ENCODE measurements at regions not wholly inside any gene's neighbourhood (a gene's known extent, or its start where the extent isn't known, plus 50 kb on each side); places are given as distances from the start of the nearest gene placed in this dataset.

DNA sequence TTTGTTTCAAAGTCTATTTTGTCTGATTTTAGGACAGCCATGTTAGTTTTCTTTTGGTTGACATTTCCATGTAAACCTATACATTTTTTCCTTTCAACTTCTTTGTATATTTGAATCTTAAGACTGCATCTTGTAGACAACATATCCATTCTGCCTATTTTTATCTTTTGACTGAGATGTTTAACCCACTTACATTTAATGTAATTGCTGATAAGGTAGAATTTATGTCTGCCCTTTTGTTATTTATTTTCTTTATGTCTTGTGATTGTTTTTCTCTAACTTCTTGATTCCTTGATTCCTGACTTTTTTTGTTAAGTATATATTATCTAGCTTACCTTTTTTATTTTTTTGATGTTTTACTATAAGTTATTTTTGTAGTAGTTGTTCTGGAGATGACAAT lies 542.5 kb downstream of the SUCLG1 start:
- Histone ChIP-seq H3K36me3 (replicated peaks; ENCODE audit: insufficient read depth, low read depth) (no peaks in the 10 kb centered on the region), H3K27ac (no peak overlapping the region), H2AFZ (no peak overlapping the region), H3K4me2 (no peak overlapping the region), H3K4me1 (ENCODE audit: insufficient read depth) (no peaks in the 10 kb centered on the region), H3K27me3 (no peaks in the 10 kb centered on the region), H3K9me3 (ENCODE audit: low read depth) (no peaks in the 10 kb centered on the region), H4K20me1 (ENCODE audit: insufficient read depth, poor library complexity, severe bottlenecking) (no peaks in the 10 kb centered on the region), H3K4me3 (no peak overlapping the region), H3K9me2 (replicated peaks; ENCODE audit: insufficient read depth) (no peaks in the 10 kb centered on the region), H3K79me2 (no peaks in the 10 kb centered on the region)
- no peak for DNase-seq (ENCODE audit: low spot score)
- TF ChIP-seq, protein P1, sequence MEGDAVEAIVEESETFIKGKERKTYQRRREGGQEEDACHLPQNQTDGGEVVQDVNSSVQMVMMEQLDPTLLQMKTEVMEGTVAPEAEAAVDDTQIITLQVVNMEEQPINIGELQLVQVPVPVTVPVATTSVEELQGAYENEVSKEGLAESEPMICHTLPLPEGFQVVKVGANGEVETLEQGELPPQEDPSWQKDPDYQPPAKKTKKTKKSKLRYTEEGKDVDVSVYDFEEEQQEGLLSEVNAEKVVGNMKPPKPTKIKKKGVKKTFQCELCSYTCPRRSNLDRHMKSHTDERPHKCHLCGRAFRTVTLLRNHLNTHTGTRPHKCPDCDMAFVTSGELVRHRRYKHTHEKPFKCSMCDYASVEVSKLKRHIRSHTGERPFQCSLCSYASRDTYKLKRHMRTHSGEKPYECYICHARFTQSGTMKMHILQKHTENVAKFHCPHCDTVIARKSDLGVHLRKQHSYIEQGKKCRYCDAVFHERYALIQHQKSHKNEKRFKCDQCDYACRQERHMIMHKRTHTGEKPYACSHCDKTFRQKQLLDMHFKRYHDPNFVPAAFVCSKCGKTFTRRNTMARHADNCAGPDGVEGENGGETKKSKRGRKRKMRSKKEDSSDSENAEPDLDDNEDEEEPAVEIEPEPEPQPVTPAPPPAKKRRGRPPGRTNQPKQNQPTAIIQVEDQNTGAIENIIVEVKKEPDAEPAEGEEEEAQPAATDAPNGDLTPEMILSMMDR (IDR thresholded peaks at IDR 0.05; ENCODE audit: poor library complexity) = no peak
- no peak for TF ChIP-seq EZH2 (IDR thresholded peaks at IDR 0.05; ENCODE audit: borderline replicate concordance)
- TF ChIP-seq EZH2phosphoT487 (IDR thresholded peaks at IDR 0.05; ENCODE audit: low read depth, severe bottlenecking, unreplicated experiment) = no peak

GRCh38 chr2:83915381-83915780 lies 543.7 kb downstream of the SUCLG1 start:
- H3K4me3 ChIP-seq = no peak overlapping the region
- no peaks in the 10 kb centered on the region for H3K9me3 ChIP-seq (ENCODE audit: low read depth)
- H3K27ac ChIP-seq = no peak overlapping the region
- no peak overlapping the region for H3K4me2 ChIP-seq
- no peaks in the 10 kb centered on the region for H3K36me3 ChIP-seq (replicated peaks; ENCODE audit: insufficient read depth, low read depth)
- no peak for DNase-seq (ENCODE audit: low spot score)
- H3K4me1 ChIP-seq (ENCODE audit: insufficient read depth) = no peaks in the 10 kb centered on the region
- no peaks in the 10 kb centered on the region for H3K9me2 ChIP-seq (replicated peaks; ENCODE audit: insufficient read depth)
- no peak overlapping the region for H2AFZ ChIP-seq
- no peaks in the 10 kb centered on the region for H4K20me1 ChIP-seq (ENCODE audit: insufficient read depth, poor library complexity, severe bottlenecking)
- no peaks in the 10 kb centered on the region for H3K79me2 ChIP-seq
- TF ChIP-seq EZH2phosphoT487 (IDR thresholded peaks at IDR 0.05; ENCODE audit: low read depth, severe bottlenecking, unreplicated experiment) = no peak
- no peak for TF ChIP-seq EZH2 (IDR thresholded peaks at IDR 0.05; ENCODE audit: borderline replicate concordance)
- TF ChIP-seq, protein P1 (IDR thresholded peaks at IDR 0.05; ENCODE audit: poor library complexity) = no peak
- H3K27me3 ChIP-seq = no peaks in the 10 kb centered on the region

- Histone ChIP-seq H3K4me3 (no peak overlapping the region), H3K27me3 (no peaks in the 10 kb centered on the region), H3K4me1 (ENCODE audit: insufficient read depth) (no peaks in the 10 kb centered on the region), H3K9me2 (replicated peaks; ENCODE audit: insufficient read depth) (no peaks in the 10 kb centered on the region), H3K9me3 (ENCODE audit: low read depth) (no peaks in the 10 kb centered on the region), H3K4me2 (no peak overlapping the region), H3K79me2 (no peaks in the 10 kb centered on the region), H3K27ac (no peak overlapping the region), H3K36me3 (replicated peaks; ENCODE audit: insufficient read depth, low read depth) (no peaks in the 10 kb centered on the region), H2AFZ (no peak overlapping the region), H4K20me1 (ENCODE audit: insufficient read depth, poor library complexity, severe bottlenecking) (no peaks in the 10 kb centered on the region)
- no peak for DNase-seq (ENCODE audit: low spot score)
- TF ChIP-seq, protein P1 (IDR thresholded peaks at IDR 0.05; ENCODE audit: poor library complexity) = no peak
- TF ChIP-seq EZH2 (IDR thresholded peaks at IDR 0.05; ENCODE audit: borderline replicate concordance) = no peak
- no peak for TF ChIP-seq EZH2phosphoT487 (IDR thresholded peaks at IDR 0.05; ENCODE audit: low read depth, severe bottlenecking, unreplicated experiment)
Observed at GRCh38 chr2:83908750-83909149, 550.3 kb downstream of the SUCLG1 start.

- no peak overlapping the region for H3K27ac ChIP-seq
- H3K79me2 ChIP-seq = no peaks in the 10 kb centered on the region
- H3K27me3 ChIP-seq = no peaks in the 10 kb centered on the region
- TF ChIP-seq EZH2 (IDR thresholded peaks at IDR 0.05; ENCODE audit: borderline replicate concordance) (no peak), EZH2phosphoT487 (IDR thresholded peaks at IDR 0.05; ENCODE audit: low read depth, severe bottlenecking, unreplicated experiment) (no peak)
- TF ChIP-seq, protein P1 (IDR thresholded peaks at IDR 0.05; ENCODE audit: poor library complexity) = no peak
- no peaks in the 10 kb centered on the region for H3K9me3 ChIP-seq (ENCODE audit: low read depth)
- 73% methylated on average over 3 of the region's 3 CpGs for WGBS (ENCODE audit: low lambda C conversion rate, missing lambda C conversion rate)
- no peak overlapping the region for H2AFZ ChIP-seq
- no peaks in the 10 kb centered on the region for H3K9me2 ChIP-seq (replicated peaks; ENCODE audit: insufficient read depth)
- no peaks in the 10 kb centered on the region for H3K36me3 ChIP-seq (replicated peaks; ENCODE audit: insufficient read depth, low read depth)
- no peak overlapping the region for H3K4me2 ChIP-seq
- no peaks in the 10 kb centered on the region for H3K4me1 ChIP-seq (ENCODE audit: insufficient read depth)
- no peaks in the 10 kb centered on the region for H4K20me1 ChIP-seq (ENCODE audit: insufficient read depth, poor library complexity, severe bottlenecking)
- no peak overlapping the region for H3K4me3 ChIP-seq
- DNase-seq (ENCODE audit: low spot score) = no peak
Observed at GRCh38 chr2:83901317-83901716, 557.8 kb downstream of the SUCLG1 start.
